SK-N-MC (cell line): ENCODE measurements at regions not wholly inside any gene's neighbourhood (a gene's known extent, or its start where the extent isn't known, plus 50 kb on each side); places are given as distances from the start of the nearest gene placed in this dataset.

Experiments
- DNase-seq: peaks from one replicate; pipeline ENCODE4 v3.0.0-alpha.2; 2011; ENCODE audit warnings: low read depth, low spot score
- H3K27ac ChIP-seq: fragments of 200-600 bp; sonication (generic); 2 replicates; pipeline ENCODE4 v1.5.1; 2016; ENCODE audit warnings: mixed run types
- H3K36me3 ChIP-seq: fragments of 200-600 bp; sonication (generic); 2 replicates; pipeline ENCODE4 v1.6.1; 2017; ENCODE audit warnings: antibody characterized with exemption, low read length, mixed read lengths; ENCODE audit not compliant: insufficient read depth
- H3K4me3 ChIP-seq: fragments of 200-600 bp; sonication (generic); 2 replicates; pipeline ENCODE4 v1.5.1; 2016
- H3K9ac ChIP-seq: fragments of 200-600 bp; sonication (generic); 2 replicates; pipeline ENCODE4 v1.8.0; 2017; ENCODE audit warnings: mixed run types, mixed read lengths; ENCODE audit not compliant: insufficient read length
- H3K9me3 ChIP-seq: fragments of 200-600 bp; sonication (generic); 2 replicates; pipeline ENCODE4 v1.6.1; 2017; ENCODE audit warnings: low read depth, mild to moderate bottlenecking, antibody characterized with exemption, low read length, moderate library complexity, mixed read lengths
- EZH2 ChIP-seq: fragments of 200-600 bp; sonication (generic); IDR thresholded peaks from one replicate; pipeline ENCODE4 v1.6.1; 2017; ENCODE audit warnings: antibody characterized with exemption
- FOXP2 ChIP-seq: optimal IDR thresholded peaks from 2 replicates; pipeline ENCODE3; 2011; ENCODE audit warnings: mild to moderate bottlenecking, moderate library complexity; ENCODE audit not compliant: insufficient read depth; ENCODE audit errors: extremely low read length, control extremely low read depth
- POLR2AphosphoS5 ChIP-seq: IDR thresholded peaks from 2 replicates; pipeline ENCODE4 v1.6.1; 2012; ENCODE audit warnings: mild to moderate bottlenecking, low read depth, low read length, borderline replicate concordance

DNA sequence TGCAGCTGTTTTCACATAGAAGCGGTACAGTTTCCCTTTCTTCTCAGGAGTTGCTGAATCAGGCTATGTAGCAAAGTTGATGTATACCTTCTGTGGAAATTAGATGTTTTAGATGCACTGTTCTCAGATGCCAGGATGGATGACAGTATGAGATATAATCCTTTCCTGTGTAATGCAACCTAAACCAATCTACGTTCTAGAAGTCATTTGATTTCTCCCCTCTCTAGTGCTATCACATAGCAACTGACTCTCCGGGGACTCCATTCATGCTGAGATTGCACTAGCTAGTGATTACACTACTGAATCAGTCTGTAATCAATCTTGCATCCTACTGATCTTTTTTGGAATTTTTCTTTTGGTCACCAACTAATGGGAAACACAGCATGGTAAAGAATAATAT is 1881.7 kb downstream of the PCDH7 start:
- Histone ChIP-seq H3K9ac (no peak overlapping the region), H3K36me3 (no peaks in the 10 kb centered on the region), H3K4me3 (no peak overlapping the region), H3K27ac (no peak overlapping the region), H3K9me3 (no peaks in the 10 kb centered on the region)
- no peak for TF ChIP-seq FOXP2
- no peak for TF ChIP-seq EZH2
- no peak for TF ChIP-seq POLR2AphosphoS5
- peak; percentile 16 for DNase-seq

DNA sequence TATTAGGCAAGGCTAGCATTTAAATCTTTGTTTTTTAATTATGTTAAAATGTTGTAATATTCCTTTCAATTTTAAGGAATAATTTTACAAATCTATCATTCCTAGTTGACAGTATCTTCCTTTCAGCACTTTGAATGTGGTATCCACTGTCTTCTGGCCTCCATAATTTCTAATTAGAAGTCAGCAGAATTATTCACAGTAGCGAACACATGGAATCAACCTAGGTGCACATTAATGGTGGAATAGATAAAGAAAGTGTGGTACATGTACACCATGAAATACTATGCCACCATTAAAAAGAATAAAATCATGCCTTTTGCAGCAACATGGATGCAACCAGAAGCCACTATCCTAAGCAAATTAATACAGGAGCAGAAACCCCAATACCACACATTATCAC is 1887.8 kb downstream of the PCDH7 start:
- H3K9ac ChIP-seq = no peak overlapping the region
- TF ChIP-seq EZH2 (no peak), FOXP2 (no peak), POLR2AphosphoS5 (no peak)
- H3K4me3 ChIP-seq = no peak overlapping the region
- H3K36me3 ChIP-seq = no peaks in the 10 kb centered on the region
- no peaks in the 10 kb centered on the region for H3K9me3 ChIP-seq
- no peak for DNase-seq
- H3K27ac ChIP-seq = no peak overlapping the region

- H3K27ac ChIP-seq = no peak overlapping the region
- TF ChIP-seq FOXP2 = no peak
- TF ChIP-seq POLR2AphosphoS5 = no peak
- no peak for TF ChIP-seq EZH2
- H3K9ac ChIP-seq = no peak overlapping the region
- no peak for DNase-seq
- no peaks in the 10 kb centered on the region for H3K9me3 ChIP-seq
- no peak overlapping the region for H3K4me3 ChIP-seq
- H3K36me3 ChIP-seq = no peaks in the 10 kb centered on the region
Observed at GRCh38 chr4:32624943-32625603, 1904.9 kb downstream of the PCDH7 start.

GRCh38 chr4:32625687-32626337 is 1905.6 kb downstream of the PCDH7 start:
- Histone ChIP-seq H3K36me3 (no peaks in the 10 kb centered on the region), H3K9ac (no peak overlapping the region), H3K27ac (no peak overlapping the region), H3K9me3 (no peaks in the 10 kb centered on the region), H3K4me3 (no peak overlapping the region)
- DNase-seq = no peak
- no peak for TF ChIP-seq FOXP2
- TF ChIP-seq EZH2 = no peak
- TF ChIP-seq POLR2AphosphoS5 = no peak

- Histone ChIP-seq H3K4me3 (no peak overlapping the region), H3K9me3 (no peaks in the 10 kb centered on the region), H3K9ac (no peak overlapping the region), H3K36me3 (no peaks in the 10 kb centered on the region), H3K27ac (no peak overlapping the region)
- no peak for DNase-seq
- TF ChIP-seq POLR2AphosphoS5 (no peak), FOXP2 (no peak), EZH2 (no peak)
Observed at GRCh38 chr4:32631831-32632230, 1911.7 kb downstream of the PCDH7 start.

DNA sequence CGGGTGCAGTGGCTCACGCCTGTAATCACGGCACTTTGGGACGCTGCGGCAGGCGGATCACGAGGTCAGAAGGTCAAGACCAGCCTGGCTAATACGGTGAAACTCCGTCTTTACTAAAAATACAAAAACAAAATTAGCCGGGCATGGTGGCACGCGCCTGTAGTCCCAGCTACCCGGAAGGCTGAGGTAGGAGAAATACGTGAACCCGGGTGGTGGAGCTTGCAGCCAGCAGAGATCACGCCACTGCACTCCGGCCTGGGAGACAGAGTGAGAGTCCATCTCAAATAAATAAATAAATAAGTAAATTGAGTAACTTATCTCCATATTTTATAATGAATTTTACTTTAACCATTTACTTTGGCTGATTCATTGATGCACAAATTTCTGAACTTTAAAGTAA is 1913.3 kb downstream of the PCDH7 start:
- no peak for TF ChIP-seq EZH2
- no peak for TF ChIP-seq FOXP2
- TF ChIP-seq POLR2AphosphoS5 = no peak
- Histone ChIP-seq H3K9me3 (no peaks in the 10 kb centered on the region), H3K4me3 (no peak overlapping the region), H3K9ac (no peak overlapping the region), H3K27ac (no peak overlapping the region), H3K36me3 (no peaks in the 10 kb centered on the region)
- DNase-seq = no peak

GRCh38 chr4:32645653-32646052 is 1925.5 kb downstream of the PCDH7 start:
- H3K9ac ChIP-seq = no peak overlapping the region
- H3K27ac ChIP-seq = no peak overlapping the region
- no peak overlapping the region for H3K4me3 ChIP-seq
- DNase-seq = no peak
- no peaks in the 10 kb centered on the region for H3K9me3 ChIP-seq
- H3K36me3 ChIP-seq = no peaks in the 10 kb centered on the region
- TF ChIP-seq POLR2AphosphoS5 (no peak), EZH2 (no peak), FOXP2 (no peak)

DNA sequence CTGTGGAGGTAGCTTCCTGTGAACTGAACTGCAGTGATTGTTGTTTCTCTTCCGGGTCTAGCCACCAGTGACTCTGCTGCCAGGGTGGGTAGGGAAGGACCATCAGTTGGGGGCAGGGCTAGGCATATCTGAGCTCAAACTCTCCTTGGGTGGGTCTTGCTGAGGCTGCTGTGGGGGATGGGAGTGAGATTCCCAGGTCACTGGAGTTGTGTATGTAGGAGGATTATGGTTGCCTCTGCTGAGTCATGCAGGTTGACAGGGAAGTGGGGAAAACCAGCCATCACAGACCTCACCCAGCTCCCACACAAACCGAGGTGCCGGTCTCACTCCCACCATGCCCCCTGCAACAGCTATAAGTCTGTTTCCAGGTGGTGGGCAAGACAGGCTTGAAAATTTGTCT is 1937.8 kb downstream of the PCDH7 start:
- TF ChIP-seq POLR2AphosphoS5 = no peak
- TF ChIP-seq FOXP2 = no peak
- TF ChIP-seq EZH2 = no peak
- Histone ChIP-seq H3K9me3 (no peaks in the 10 kb centered on the region), H3K36me3 (no peaks in the 10 kb centered on the region), H3K4me3 (no peak overlapping the region), H3K27ac (no peak overlapping the region), H3K9ac (no peak overlapping the region)
- DNase-seq = no peak

GRCh38 chr4:32661229-32661628 is 1941.1 kb downstream of the PCDH7 start:
- Histone ChIP-seq H3K9ac (no peak overlapping the region), H3K27ac (no peak overlapping the region), H3K4me3 (no peak overlapping the region), H3K36me3 (no peaks in the 10 kb centered on the region), H3K9me3 (no peaks in the 10 kb centered on the region)
- no peak for TF ChIP-seq FOXP2
- TF ChIP-seq EZH2 = no peak
- TF ChIP-seq POLR2AphosphoS5 = no peak
- no peak for DNase-seq
